ENCODE measurements at regions not wholly inside any gene's neighbourhood (a gene's known extent, or its start where the extent isn't known, plus 50 kb on each side); places are given as distances from the start of the nearest gene placed in this dataset.

- no peak for TF ChIP-seq CTCF (IDR thresholded peaks at IDR 0.05; ENCODE audit: insufficient read depth, low read depth, low read length, missing control alignments)
- DNase-seq (ENCODE audit: low read depth): no peak
- H3K4me3 ChIP-seq (ENCODE audit: low read depth, low read length): no peak overlapping the region
These were observed 70.5 kb upstream of the CDH5 start for GRCh38 chr16:66295761-66296546.

DNA sequence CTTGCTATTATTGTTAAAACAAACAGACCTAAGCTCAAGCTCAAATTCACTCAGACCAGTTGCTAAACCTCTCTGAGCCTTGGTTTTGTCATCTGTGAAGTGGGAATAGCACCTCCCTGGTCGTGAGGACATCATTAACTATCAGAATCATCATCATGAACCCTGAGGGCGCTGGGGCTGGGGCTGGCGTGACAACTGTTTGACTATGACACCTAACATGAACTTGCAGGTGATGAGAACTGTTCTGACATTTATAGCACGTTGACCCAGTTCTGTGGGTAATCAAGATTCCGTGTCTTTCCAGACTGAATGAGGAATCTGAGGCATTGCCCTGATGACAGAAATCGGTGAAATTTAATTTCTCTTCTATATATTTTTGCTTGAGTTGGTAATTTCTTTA lies 71.3 kb upstream of the CDH5 start:
- H3K4me3 ChIP-seq (ENCODE audit: low read depth, low read length): no peak overlapping the region
- TF ChIP-seq CTCF (IDR thresholded peaks at IDR 0.05; ENCODE audit: insufficient read depth, low read depth, low read length, missing control alignments): no peak
- no peak for DNase-seq (ENCODE audit: low read depth)

GRCh38 chr16:66294507-66294906 lies 72.0 kb upstream of the CDH5 start:
- no peak overlapping the region for H3K4me3 ChIP-seq (ENCODE audit: low read depth, low read length)
- TF ChIP-seq CTCF (IDR thresholded peaks at IDR 0.05; ENCODE audit: insufficient read depth, low read depth, low read length, missing control alignments): no peak
- no peak for DNase-seq (ENCODE audit: low read depth)

DNA sequence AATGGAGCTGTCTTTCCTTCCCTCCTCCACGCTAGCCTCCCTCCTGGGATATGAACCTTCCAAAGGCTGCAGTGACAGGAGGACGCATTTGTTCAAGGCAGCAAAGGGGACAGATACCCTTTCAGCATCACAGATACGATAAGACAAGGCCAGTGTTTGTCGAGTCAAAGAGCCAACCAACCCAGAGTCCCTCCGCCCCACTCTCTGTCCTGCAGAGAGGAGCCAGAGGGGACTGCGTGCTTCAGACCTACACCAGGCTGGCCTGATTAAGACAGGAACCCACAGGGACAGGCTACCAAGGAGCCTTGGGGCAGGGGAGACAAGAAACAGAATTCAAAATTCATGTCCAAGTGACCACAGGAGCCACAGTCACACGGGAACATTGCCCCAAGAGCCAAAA lies 72.6 kb upstream of the CDH5 start:
- DNase-seq (ENCODE audit: low read depth): no peak
- no peak for TF ChIP-seq CTCF (IDR thresholded peaks at IDR 0.05; ENCODE audit: insufficient read depth, low read depth, low read length, missing control alignments)
- H3K4me3 ChIP-seq (ENCODE audit: low read depth, low read length): no peak overlapping the region

DNA sequence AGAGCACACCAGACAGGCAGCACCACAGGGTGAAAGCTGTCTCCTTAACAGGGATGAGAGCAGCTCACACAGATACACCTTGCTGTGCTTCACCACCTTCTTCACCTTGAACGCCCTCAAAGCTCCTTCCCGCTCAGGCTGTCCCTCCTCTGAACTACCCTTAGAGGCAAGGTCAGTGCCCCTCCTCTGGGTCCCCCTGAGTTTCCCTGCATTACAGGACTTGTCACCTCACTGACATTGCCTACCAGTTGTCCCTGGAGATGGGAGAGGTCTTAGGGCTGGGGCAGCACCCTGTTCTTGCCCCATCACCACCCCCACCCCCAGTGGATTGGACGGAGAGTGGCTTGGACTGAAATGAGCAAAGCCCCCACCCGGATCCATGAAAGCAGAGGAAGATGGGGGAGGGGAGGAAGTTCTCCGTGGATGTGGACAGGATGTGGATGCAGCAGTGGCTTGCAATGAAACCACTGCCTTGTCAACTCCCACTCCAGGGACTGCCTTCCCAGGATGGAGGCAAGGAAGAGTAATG lies 73.2 kb upstream of the CDH5 start:
- no peak for DNase-seq (ENCODE audit: low read depth)
- no peak for TF ChIP-seq CTCF (IDR thresholded peaks at IDR 0.05; ENCODE audit: insufficient read depth, low read depth, low read length, missing control alignments)
- no peak overlapping the region for H3K4me3 ChIP-seq (ENCODE audit: low read depth, low read length)

DNA sequence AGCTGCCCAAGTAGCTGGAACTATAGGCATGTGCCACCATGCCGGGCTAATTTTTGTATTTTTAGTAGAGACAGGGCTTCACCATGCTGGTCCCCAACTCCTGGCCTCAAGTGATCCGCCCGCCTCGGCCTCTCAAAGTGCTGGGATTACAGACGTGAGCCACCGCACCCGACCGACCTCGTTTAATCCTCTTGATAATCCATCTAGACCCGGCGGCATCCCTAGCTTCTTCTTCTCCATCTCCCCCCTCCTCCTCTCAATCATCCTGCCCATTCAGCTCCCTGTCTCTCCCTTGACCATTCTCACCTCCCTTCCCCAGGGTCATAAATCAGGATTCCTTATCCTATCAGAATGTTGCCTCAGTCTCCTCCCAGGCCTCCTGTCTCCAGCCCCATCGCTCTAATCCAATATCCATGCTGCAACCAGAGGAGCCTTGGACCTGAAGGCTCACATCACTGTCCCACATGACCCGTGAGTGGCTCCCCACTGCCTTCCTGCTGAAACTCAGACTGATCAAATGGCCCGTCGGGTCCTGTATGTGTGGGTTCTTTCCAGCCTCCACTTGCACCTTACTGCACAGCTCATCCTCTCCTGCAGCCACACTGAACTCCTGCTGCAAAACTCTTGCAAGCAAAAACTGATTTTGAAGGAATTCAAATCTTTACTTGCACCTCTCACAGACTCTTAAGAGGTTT lies 74.1 kb upstream of the CDH5 start:
- no peak for TF ChIP-seq CTCF (IDR thresholded peaks at IDR 0.05; ENCODE audit: insufficient read depth, low read depth, low read length, missing control alignments)
- H3K4me3 ChIP-seq (ENCODE audit: low read depth, low read length): no peak overlapping the region
- DNase-seq (ENCODE audit: low read depth): no peak
